ENCODE measurements at regions not wholly inside any gene's neighbourhood (a gene's known extent, or its start where the extent isn't known, plus 50 kb on each side); places are given as distances from the start of the nearest gene placed in this dataset.

DNA sequence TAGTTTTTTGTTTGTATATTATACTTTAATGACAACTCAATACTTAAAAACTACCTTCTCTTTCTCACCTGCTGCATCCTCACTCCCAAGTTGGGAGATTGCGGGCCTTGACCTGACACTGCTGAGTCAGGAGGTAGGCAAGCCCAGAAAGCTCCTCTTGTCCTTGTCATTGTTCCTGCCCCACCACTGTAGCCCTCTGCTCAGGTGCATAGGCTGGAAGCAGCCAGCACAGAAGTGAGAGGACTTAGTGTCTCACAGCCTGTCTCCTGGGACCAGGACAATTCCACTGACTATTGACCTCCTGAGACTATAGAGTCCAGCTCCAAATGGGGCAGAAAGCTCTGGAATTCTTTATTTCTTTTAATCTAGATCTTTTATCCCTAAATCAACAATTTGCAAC lies 123.5 kb upstream of the NDP start:
- CTCF ChIA-PET, result no interaction called here
- Mint-ChIP-seq H3K27me3 (ENCODE audit: low read depth) (no peaks in the 10 kb centered on the region), H3K36me3 (ENCODE audit: low read depth) (no peaks in the 10 kb centered on the region), H3K27ac (no peak overlapping the region), H3K4me3 (no peak overlapping the region), H3K9me3 (no peaks in the 10 kb centered on the region), H3K4me1 (ENCODE audit: low read depth) (no peaks in the 10 kb centered on the region)
- intact Hi-C loops (cut with micrococcal nuclease), result no loop called here
- no peak for DNase-seq

DNA sequence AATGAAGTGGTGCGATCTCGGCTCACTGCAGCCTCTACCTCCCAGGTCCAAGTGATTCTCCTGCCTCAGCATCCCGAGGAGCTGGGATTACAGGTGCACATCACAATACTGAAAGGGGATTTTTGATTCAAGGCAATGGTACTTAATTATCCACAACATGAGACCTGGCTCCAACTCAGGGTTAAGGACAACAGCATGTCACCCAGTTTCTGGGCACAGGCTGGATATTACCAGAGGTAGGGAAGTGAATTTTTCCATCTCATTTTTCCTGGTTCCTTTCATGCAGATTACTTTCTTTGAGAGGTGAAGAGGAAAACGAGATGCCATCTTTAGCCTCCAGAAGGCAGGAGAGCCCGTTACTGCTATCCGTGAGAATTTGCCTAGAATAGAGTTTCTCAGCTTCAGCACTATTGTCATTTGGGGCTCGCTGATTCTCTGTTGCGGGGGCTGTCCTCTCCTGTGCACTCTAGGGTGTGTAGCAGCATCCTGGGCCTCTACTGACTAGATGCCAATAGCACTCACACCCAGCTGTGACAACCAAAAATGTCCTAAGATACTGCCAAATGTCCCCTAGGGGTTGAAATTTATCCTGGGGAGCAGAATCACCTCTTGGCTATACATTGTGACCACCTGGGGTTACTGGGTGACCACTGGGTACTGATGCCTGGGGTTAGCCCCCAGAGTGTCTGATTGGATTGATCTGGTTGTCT lies 121.8 kb upstream of the NDP start:
- CTCF ChIA-PET, result no interaction called here
- Mint-ChIP-seq H3K27ac (no peak overlapping the region), H3K36me3 (ENCODE audit: low read depth) (no peaks in the 10 kb centered on the region), H3K4me1 (ENCODE audit: low read depth) (no peaks in the 10 kb centered on the region), H3K27me3 (ENCODE audit: low read depth) (no peaks in the 10 kb centered on the region), H3K9me3 (no peaks in the 10 kb centered on the region), H3K4me3 (no peak overlapping the region)
- intact Hi-C loops (cut with micrococcal nuclease), result no loop called here
- no peak for DNase-seq

DNA sequence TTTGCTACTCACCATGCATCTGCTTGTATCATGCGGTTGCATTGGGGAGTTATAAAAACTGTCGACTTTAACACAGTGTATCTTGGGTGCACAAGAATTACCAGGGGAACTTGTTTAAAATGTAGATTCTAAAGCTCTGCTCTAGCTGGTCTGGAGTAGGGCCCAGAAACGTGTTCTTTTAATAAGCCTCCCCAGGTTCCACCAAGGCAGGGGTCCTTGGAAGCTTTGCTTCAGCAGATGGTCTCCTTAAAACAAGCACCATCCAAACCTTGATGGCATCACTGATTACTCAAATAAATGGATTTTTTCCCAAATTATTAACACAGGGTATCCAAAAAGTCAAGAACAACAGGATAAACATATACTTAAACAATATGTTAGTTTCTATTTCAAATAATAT lies 120.2 kb upstream of the NDP start:
- intact Hi-C loops (cut with micrococcal nuclease), result no loop called here
- Mint-ChIP-seq H3K27ac (no peak overlapping the region), H3K9me3 (no peaks in the 10 kb centered on the region), H3K27me3 (ENCODE audit: low read depth) (no peaks in the 10 kb centered on the region), H3K4me1 (ENCODE audit: low read depth) (no peaks in the 10 kb centered on the region), H3K4me3 (no peak overlapping the region), H3K36me3 (ENCODE audit: low read depth) (no peaks in the 10 kb centered on the region)
- CTCF ChIA-PET, result no interaction called here
- no peak for DNase-seq

- no peaks in the 10 kb centered on the region for H3K27me3 Mint-ChIP-seq (ENCODE audit: low read depth)
- H3K4me1 Mint-ChIP-seq (ENCODE audit: low read depth), result no peaks in the 10 kb centered on the region
- H3K9me3 Mint-ChIP-seq, result no peaks in the 10 kb centered on the region
- H3K36me3 Mint-ChIP-seq (ENCODE audit: low read depth), result no peaks in the 10 kb centered on the region
- DNase-seq, result no peak
- H3K27ac Mint-ChIP-seq, result no peak overlapping the region
- intact Hi-C loops (cut with micrococcal nuclease), result no loop called here
- H3K4me3 Mint-ChIP-seq, result no peak overlapping the region
- CTCF ChIA-PET, result no interaction called here
Measured at GRCh38 chrX:44092778-44093177, 119.6 kb upstream of the NDP start.

DNA sequence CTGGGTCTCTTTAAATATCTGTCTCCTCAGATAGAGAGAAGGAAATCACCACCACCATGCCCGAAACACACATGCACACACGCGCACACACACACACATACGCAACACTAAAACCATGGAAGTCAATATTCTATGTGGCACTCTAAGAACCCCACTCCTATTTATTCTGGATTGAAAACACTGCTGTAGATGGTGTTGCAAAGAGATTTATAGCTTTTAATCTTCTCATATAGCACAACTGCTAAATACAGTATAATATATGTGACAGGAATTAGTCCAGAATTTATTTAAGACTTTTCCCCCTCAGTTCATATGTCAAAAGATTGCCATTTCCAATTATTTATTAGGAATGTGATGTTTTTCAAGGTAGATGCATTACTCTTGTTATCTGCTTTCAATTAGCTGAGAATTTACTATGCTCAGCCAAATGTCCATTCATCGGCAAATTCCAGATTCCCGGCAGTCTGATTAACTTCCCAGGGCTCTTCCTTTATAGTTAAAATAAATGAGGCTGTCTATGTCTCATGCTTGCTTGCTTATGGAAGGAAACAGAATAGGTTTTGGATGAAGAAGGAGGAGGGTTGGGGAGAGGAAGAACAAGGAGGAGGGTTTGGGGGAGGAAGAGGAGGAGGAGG lies 115.4 kb upstream of the NDP start:
- Mint-ChIP-seq H3K4me1 (ENCODE audit: low read depth) (no peaks in the 10 kb centered on the region), H3K27ac (no peak overlapping the region), H3K9me3 (no peaks in the 10 kb centered on the region), H3K36me3 (ENCODE audit: low read depth) (no peaks in the 10 kb centered on the region), H3K4me3 (no peak overlapping the region), H3K27me3 (ENCODE audit: low read depth) (no peaks in the 10 kb centered on the region)
- CTCF ChIA-PET, result no interaction called here
- no peak for DNase-seq
- intact Hi-C loops (cut with micrococcal nuclease), result no loop called here

DNA sequence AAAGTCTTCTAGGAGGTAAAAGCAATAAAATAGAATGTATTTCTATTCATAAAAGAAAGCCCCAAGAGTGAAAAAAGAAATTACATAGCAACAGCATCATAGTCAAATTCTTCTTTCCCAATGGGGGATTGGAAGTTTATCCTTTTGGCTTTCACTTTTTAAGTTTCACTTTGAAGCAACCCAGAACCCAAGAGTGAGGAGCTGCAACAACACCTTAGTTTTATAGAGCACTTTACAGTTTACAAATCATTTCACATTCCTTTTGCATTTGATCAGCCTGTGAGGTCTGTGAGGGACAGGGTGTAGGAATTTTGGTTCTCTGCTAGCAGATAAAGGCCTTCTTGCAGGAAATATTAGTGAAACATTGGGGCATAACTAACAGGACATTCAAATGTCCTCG lies 112.0 kb upstream of the NDP start:
- H3K9me3 Mint-ChIP-seq, result peaks cover 1% of the 10 kb centered on the region
- no peak overlapping the region for H3K27ac Mint-ChIP-seq
- H3K36me3 Mint-ChIP-seq (ENCODE audit: low read depth), result no peaks in the 10 kb centered on the region
- no peaks in the 10 kb centered on the region for H3K4me1 Mint-ChIP-seq (ENCODE audit: low read depth)
- no peaks in the 10 kb centered on the region for H3K27me3 Mint-ChIP-seq (ENCODE audit: low read depth)
- CTCF ChIA-PET, result no interaction called here
- no peak for DNase-seq
- intact Hi-C loops (cut with micrococcal nuclease), result no loop called here
- H3K4me3 Mint-ChIP-seq, result no peak overlapping the region

- Mint-ChIP-seq H3K27me3 (ENCODE audit: low read depth) (no peaks in the 10 kb centered on the region), H3K4me3 (no peak overlapping the region)
- no peak for DNase-seq
Measured at GRCh38 chrX:44082829-44083228, 109.6 kb upstream of the NDP start.

DNA sequence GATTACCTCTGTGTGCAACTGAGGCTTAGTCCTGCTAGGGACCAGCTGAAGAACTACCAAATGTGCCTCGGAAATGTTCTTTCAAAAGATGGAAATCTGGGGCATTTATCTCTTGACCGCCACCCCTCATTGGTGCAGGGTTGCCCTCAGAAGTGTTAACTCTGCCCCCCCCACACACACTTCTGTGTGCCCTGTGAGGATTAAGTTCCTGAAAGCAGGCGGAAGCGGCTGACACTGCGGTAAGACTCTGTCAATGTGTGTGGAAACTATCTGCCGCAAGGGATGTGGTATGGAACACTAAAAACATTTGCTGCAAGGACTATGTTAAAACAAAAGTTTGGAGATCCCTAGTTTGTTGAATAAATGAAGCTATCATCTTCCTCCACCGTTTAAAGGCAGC lies 106.9 kb upstream of the NDP start:
- Mint-ChIP-seq H3K27ac (no peak overlapping the region), H3K4me1 (ENCODE audit: low read depth) (peaks cover 4% of the 10 kb centered on the region)
- CTCF ChIA-PET, result no interaction called here

More at GRCh38 chrX:44082829-44083228, 109.6 kb upstream of the NDP start:
- intact Hi-C loops (cut with micrococcal nuclease), result no loop called here
- CTCF ChIA-PET, result no interaction called here
- no peak overlapping the region for H3K27ac Mint-ChIP-seq
- no peaks in the 10 kb centered on the region for H3K4me1 Mint-ChIP-seq (ENCODE audit: low read depth)
- H3K36me3 Mint-ChIP-seq (ENCODE audit: low read depth), result no peaks in the 10 kb centered on the region
- peaks cover 4% of the 10 kb centered on the region for H3K9me3 Mint-ChIP-seq

GRCh38 chrX:44072631-44073030 lies 99.4 kb upstream of the NDP start:
- CTCF ChIA-PET, result interaction anchor here (0.6 kb wide), 1 partner anchor 243 kb away, joined by 3 read pairs; no protein-coding TSS in a partner anchor
- Mint-ChIP-seq H3K4me3 (no peak overlapping the region), H3K4me1 (ENCODE audit: low read depth) (peaks cover 4% of the 10 kb centered on the region), H3K27ac (no peak overlapping the region), H3K9me3 (peaks cover 2% of the 10 kb centered on the region), H3K27me3 (ENCODE audit: low read depth) (no peaks in the 10 kb centered on the region), H3K36me3 (ENCODE audit: low read depth) (no peaks in the 10 kb centered on the region)
- intact Hi-C loops (cut with micrococcal nuclease), result no loop called here
- DNase-seq, result no peak

More for the DNA sequence above, 106.9 kb upstream of the NDP start:
- H3K4me3 Mint-ChIP-seq, result no peak overlapping the region
- peaks cover 8% of the 10 kb centered on the region for H3K9me3 Mint-ChIP-seq
- intact Hi-C loops (cut with micrococcal nuclease), result no loop called here
- H3K27me3 Mint-ChIP-seq (ENCODE audit: low read depth), result no peaks in the 10 kb centered on the region
- no peaks in the 10 kb centered on the region for H3K36me3 Mint-ChIP-seq (ENCODE audit: low read depth)
- DNase-seq, result no peak

GRCh38 chrX:44071847-44072551 lies 98.8 kb upstream of the NDP start:
- no peaks in the 10 kb centered on the region for H3K27me3 Mint-ChIP-seq (ENCODE audit: low read depth)
- H3K4me1 Mint-ChIP-seq (ENCODE audit: low read depth), result peaks cover 4% of the 10 kb centered on the region
- H3K36me3 Mint-ChIP-seq (ENCODE audit: low read depth), result no peaks in the 10 kb centered on the region
- no peaks in the 10 kb centered on the region for H3K9me3 Mint-ChIP-seq
- H3K4me3 Mint-ChIP-seq, result no peak overlapping the region
- H3K27ac Mint-ChIP-seq, result no peak overlapping the region
- no peak for DNase-seq
- CTCF ChIA-PET, result no interaction called here
- intact Hi-C loops (cut with micrococcal nuclease), result no loop called here

- DNase-seq, result no peak
- CTCF ChIA-PET, result no interaction called here
- Mint-ChIP-seq H3K36me3 (ENCODE audit: low read depth) (no peaks in the 10 kb centered on the region), H3K27ac (no peak overlapping the region), H3K9me3 (no peaks in the 10 kb centered on the region), H3K4me1 (ENCODE audit: low read depth) (peaks cover 4% of the 10 kb centered on the region), H3K27me3 (ENCODE audit: low read depth) (no peaks in the 10 kb centered on the region), H3K4me3 (no peak overlapping the region)
- intact Hi-C loops (cut with micrococcal nuclease), result no loop called here
Measured at GRCh38 chrX:44071070-44071645, 98.0 kb upstream of the NDP start.

- DNase-seq, result no peak
- Mint-ChIP-seq H3K9me3 (no peaks in the 10 kb centered on the region), H3K4me1 (ENCODE audit: low read depth) (no peaks in the 10 kb centered on the region), H3K36me3 (ENCODE audit: low read depth) (no peaks in the 10 kb centered on the region), H3K4me3 (no peak overlapping the region), H3K27ac (no peak overlapping the region), H3K27me3 (ENCODE audit: low read depth) (no peaks in the 10 kb centered on the region)
- intact Hi-C loops (cut with micrococcal nuclease), result no loop called here
- CTCF ChIA-PET, result no interaction called here
Measured at GRCh38 chrX:44068043-44068442, 94.9 kb upstream of the NDP start.

GRCh38 chrX:44063606-44064005 lies 90.4 kb upstream of the NDP start:
- intact Hi-C loops (cut with micrococcal nuclease), result no loop called here
- no peak for DNase-seq
- Mint-ChIP-seq H3K27me3 (ENCODE audit: low read depth) (no peaks in the 10 kb centered on the region), H3K9me3 (no peaks in the 10 kb centered on the region), H3K4me1 (ENCODE audit: low read depth) (no peaks in the 10 kb centered on the region), H3K27ac (no peak overlapping the region), H3K4me3 (no peak overlapping the region), H3K36me3 (ENCODE audit: low read depth) (no peaks in the 10 kb centered on the region)
- CTCF ChIA-PET, result no interaction called here

Measured in activated naive CD4-positive, alpha-beta T cell treated with anti-CD3 and anti-CD28 coated beads for 36 hours (primary cell).